CD4-positive, alpha-beta T cell treated with Interleukin-6 for 4 hours (primary cell): ENCODE measurements at regions not wholly inside any gene's neighbourhood (a gene's known extent, or its start where the extent isn't known, plus 50 kb on each side); places are given as distances from the start of the nearest gene placed in this dataset.

Experiments
- DNase-seq: peaks from one replicate; pipeline ENCODE4 v3.0.0-alpha.2; 2020; ENCODE audit warnings: mixed read lengths

DNA sequence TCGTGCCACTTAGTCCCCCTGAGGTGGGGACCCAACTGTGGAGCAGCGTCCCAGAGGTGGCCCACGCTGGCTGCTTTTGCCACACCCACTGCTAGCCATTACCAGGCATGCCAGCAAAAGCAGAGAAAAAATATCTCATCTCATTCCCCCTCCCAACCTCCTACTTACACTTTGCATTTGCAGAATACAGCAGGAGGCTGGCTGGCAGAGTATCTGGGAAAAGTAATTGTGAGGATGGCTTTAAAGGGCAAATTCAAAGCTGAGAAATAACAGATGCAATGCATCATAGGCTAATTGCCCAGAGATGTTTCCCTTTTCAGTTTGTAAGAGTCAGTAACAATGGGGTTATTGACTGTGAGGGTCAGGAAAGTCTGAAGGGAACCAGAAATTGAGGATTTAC lies 438.1 kb upstream of the DSEL start:
- no peak for DNase-seq

DNA sequence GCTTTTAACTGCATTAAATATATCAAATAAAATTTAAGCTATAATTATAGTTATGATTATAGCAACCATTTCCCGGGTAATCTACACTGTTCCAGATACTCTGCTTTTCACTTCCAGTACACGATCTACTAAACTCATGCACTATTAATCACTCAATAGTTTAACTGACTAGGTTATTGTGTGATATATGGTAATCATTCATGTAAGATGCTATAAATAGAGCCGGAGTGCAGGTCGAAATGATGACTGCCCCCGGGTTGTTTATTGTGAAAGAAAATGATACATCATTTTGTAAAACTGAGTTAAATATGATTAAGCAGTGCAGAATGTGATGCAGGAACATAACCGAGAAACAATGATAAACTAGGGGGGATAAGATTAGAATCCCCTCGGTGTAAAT lies 434.6 kb upstream of the DSEL start:
- DNase-seq, result no peak

GRCh38 chr18:67938660-67939059 lies 422.1 kb upstream of the DSEL start:
- no peak for DNase-seq

GRCh38 chr18:67935638-67936037 lies 419.1 kb upstream of the DSEL start:
- DNase-seq, result no peak

- DNase-seq, result no peak
These were observed 416.8 kb upstream of the DSEL start for GRCh38 chr18:67933271-67933670.

GRCh38 chr18:67932271-67932670 lies 415.8 kb upstream of the DSEL start:
- no peak for DNase-seq

GRCh38 chr18:67926929-67927864 lies 410.7 kb upstream of the DSEL start:
- DNase-seq, result no peak

GRCh38 chr18:67924656-67925055 lies 408.1 kb upstream of the DSEL start:
- no peak for DNase-seq

DNA sequence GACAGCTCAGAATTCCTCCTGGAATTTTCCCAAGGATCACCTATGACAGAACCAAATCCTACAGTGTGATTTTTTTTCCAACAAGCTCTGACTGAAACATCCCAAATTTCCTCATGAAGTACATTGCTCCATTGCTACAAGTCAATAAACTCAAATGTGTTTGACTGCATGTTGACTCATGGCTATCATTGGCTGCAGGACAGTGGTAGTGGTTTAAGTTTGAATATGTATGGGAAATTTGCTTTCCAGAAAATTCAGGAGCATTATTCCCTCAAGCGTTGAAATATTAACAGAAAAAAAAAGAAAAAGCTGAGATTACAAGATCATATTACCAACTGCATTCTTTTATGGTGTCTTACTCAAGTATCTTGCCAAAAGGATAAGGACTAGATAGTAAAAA lies 402.8 kb upstream of the DSEL start:
- no peak for DNase-seq

GRCh38 chr18:67916097-67916496 lies 399.6 kb upstream of the DSEL start:
- no peak for DNase-seq

- DNase-seq, result no peak
These were observed 396.5 kb upstream of the DSEL start for GRCh38 chr18:67913040-67913439.

DNA sequence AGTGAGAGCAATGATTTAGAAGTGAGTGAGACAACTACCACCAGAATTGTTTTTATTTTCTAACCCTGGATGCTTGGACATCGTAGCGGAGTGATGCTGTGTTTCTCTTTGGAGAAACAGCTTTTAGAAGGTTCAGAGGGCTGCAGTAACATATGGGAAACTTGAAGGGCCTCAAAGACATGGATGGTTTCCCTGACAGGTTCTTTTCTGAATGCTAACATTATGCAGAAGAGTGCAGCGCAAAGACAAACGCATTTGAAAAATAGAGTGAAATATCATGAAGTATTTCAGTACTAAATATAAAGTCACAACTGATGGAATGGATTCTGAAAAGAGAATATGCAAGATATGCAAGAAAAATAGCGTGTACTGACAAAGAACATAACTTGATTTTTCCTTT lies 385.1 kb upstream of the DSEL start:
- DNase-seq, result no peak

DNA sequence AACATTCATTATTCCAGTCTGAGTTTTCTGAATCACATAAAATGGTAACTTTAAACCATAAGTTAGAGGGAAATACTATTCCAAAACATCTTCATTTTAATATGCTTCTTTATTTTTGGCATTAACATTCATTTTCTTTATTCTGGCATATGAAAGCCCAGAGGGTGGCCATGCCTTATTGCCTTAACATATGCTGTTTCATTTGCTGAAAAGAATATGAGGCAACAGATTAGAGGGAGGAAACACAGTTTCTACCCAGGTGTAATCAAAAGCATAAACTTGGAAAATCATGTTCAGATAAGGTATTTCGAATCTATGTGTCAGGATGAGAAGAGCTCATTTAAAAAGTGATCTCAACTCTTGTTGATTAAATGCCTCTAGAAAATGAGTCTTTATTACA lies 379.9 kb upstream of the DSEL start:
- no peak for DNase-seq

DNA sequence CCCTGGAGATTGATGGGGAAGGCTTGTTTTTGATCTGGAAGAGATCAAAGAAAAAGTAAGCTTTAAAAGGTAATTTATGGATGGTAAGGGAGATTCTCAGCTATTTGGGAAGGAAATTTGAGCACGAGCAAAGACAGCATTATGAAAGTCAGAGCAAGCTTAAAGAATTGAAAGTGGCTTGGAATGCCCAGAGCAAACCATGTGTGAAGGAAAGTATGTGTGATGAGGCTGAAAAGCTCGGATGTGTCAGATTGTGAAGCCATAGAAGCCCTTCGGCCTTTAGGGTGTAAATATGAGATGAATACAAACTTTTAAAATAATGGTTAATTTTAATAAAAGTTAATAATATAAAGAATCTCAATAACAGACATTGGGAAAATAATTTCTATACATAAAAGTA lies 377.4 kb upstream of the DSEL start:
- DNase-seq, result no peak

DNA sequence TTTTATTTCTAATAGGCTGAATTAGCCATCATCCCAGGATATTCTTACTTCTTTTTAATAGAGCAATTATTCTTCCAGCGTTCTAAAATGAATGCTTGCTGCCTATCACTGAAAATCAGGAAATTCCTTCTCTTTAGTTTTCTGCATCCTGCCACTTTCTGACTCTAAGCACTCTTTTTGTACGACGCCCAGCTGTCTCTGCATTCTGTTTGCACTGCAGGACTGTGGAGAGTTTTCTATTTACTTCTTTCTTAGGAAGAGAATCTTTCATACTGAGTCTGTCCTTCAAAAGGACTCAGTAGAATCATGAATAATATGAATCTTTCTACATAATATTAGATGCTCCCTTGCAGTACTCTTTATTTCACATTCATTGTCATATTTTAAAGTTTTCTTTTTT lies 360.4 kb upstream of the DSEL start:
- DNase-seq, result no peak

GRCh38 chr18:67875944-67876343 lies 359.4 kb upstream of the DSEL start:
- DNase-seq, result no peak

- DNase-seq, result no peak
These were observed 358.5 kb upstream of the DSEL start for GRCh38 chr18:67875060-67875459.

DNA sequence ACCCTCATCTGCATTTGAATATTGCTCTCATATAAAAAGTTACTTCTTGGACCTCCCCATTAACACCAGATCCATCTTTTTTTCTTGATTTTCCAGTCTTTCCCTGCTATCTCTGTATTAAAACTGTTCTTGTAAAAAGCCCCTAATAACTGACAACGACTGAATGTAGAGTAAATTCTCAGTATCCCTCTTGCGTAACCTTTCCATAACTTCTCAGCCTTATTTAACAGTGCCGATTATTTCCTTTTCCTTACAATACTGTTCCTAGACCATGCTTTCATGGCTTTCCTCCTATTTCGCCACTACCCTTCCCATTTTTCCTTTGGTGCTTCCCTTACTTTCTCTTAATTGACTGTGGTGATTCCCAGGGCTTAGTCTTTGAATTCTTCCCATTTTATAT lies 348.9 kb upstream of the DSEL start:
- DNase-seq, result no peak

GRCh38 chr18:67864677-67865340 lies 348.3 kb upstream of the DSEL start:
- no peak for DNase-seq

- no peak for DNase-seq
These were observed 345.5 kb upstream of the DSEL start for GRCh38 chr18:67862069-67862468.

DNA sequence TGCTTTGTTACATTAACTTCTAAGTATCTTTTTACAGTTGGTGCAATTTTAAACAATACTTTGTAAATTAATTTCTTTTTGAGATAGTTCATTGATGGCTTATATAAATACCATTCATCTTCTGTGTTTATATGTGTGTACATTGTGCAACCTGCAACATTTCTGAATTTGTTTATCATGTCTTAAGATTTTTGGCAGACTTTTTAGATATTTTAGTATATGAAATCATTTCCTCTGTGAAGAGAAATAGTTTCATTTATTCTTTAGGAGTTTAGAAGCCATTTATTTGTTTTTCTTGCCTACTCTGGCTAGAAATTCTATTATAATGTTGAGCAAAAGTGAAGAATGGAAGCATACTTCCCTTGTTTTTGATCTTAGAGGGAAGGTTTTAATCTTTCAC lies 337.8 kb upstream of the DSEL start:
- no peak for DNase-seq

- no peak for DNase-seq
These were observed 330.0 kb upstream of the DSEL start for GRCh38 chr18:67846422-67847098.

GRCh38 chr18:67845035-67845434 lies 328.5 kb upstream of the DSEL start:
- DNase-seq, result no peak

GRCh38 chr18:67840379-67840778 lies 323.9 kb upstream of the DSEL start:
- no peak for DNase-seq
